Breast epithelium (tissue), 3 donors: ENCODE measurements at regions not wholly inside any gene's neighbourhood (a gene's known extent, or its start where the extent isn't known, plus 50 kb on each side); places are given as distances from the start of the nearest gene placed in this dataset.

ENCODE experiments used
- POLR2A ChIP-seq: fragments of 450-650 bp; IDR thresholded peaks from one replicate; pipeline ENCODE4 v1.6.1; 2016; ENCODE audit warnings: antibody characterized with exemption, mild to moderate bottlenecking, moderate library complexity
- POLR2AphosphoS5 ChIP-seq, 3 donors: sonication (generic); formaldehyde crosslinking; IDR thresholded peaks; one replicate each; pipeline ENCODE4 v1.6.1; 2017; ENCODE audit warnings: antibody characterized with exemption in 3 of 3
- TF ChIP-seq, protein P1 (sequence below), 3 donors: fragments of 450-650 bp; IDR thresholded peaks; one replicate each; pipeline ENCODE4 v1.5.1; 2016 to 2017; ENCODE audit warnings: antibody characterized with exemption in 3 of 3, mild to moderate bottlenecking in 3 of 3, moderate library complexity in 3 of 3

DNA sequence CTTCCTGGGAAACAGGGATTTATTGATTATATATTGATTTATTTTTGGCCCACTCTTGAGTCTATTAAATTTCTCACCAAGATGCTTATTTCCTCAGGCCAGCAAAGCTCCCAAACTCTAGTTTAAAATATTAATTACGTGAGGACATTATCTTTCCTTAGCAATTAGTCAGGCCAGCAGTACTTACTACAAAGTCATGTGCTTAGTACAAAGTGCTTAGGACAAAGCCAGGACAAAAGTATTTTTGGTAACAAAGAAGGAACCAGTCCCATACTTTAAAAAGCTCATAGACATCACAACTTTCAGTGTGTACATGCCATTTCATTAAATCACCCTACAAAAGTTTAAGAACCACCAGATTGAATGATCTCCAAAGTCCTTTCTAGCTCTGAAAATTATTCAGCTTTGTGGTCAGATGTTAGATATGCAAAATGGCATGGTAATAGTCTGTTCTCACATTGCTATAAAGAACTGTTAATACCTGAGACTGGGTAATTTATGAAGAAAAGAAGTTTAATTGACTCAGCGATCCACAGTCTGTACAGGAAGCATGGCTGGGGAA, 94.7 kb upstream of the PWP1 start:
- TF ChIP-seq, protein P1, sequence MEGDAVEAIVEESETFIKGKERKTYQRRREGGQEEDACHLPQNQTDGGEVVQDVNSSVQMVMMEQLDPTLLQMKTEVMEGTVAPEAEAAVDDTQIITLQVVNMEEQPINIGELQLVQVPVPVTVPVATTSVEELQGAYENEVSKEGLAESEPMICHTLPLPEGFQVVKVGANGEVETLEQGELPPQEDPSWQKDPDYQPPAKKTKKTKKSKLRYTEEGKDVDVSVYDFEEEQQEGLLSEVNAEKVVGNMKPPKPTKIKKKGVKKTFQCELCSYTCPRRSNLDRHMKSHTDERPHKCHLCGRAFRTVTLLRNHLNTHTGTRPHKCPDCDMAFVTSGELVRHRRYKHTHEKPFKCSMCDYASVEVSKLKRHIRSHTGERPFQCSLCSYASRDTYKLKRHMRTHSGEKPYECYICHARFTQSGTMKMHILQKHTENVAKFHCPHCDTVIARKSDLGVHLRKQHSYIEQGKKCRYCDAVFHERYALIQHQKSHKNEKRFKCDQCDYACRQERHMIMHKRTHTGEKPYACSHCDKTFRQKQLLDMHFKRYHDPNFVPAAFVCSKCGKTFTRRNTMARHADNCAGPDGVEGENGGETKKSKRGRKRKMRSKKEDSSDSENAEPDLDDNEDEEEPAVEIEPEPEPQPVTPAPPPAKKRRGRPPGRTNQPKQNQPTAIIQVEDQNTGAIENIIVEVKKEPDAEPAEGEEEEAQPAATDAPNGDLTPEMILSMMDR (IDR thresholded peaks at IDR 0.05), result no peak
- TF ChIP-seq POLR2A, result no peak
- no peak for TF ChIP-seq POLR2AphosphoS5 (IDR thresholded peaks at IDR 0.05)
